GM18909 (cell line): ENCODE measurements at regions not wholly inside any gene's neighbourhood (a gene's known extent, or its start where the extent isn't known, plus 50 kb on each side); places are given as distances from the start of the nearest gene placed in this dataset.

Experiments used
- ATAC-seq: cut with Tn5 transposase; IDR thresholded peaks from one replicate; pipeline ENCODE4 v1.9.1; 2021; ENCODE audit warnings: mild to moderate bottlenecking; ENCODE audit not compliant: unreplicated experiment, poor library complexity

GRCh38 chr2:221235941-221236340 is 336.2 kb downstream of the EPHA4 start:
- no peak for ATAC-seq

GRCh38 chr2:221241072-221241471 is 331.0 kb downstream of the EPHA4 start:
- ATAC-seq, result no peak

- no peak for ATAC-seq
Measured at GRCh38 chr2:221243771-221244170, 328.3 kb downstream of the EPHA4 start.

GRCh38 chr2:221245045-221245444 is 327.1 kb downstream of the EPHA4 start:
- no peak for ATAC-seq

GRCh38 chr2:221245772-221246171 is 326.3 kb downstream of the EPHA4 start:
- no peak for ATAC-seq

- ATAC-seq, result no peak
Measured at GRCh38 chr2:221254299-221254698, 317.8 kb downstream of the EPHA4 start.

- ATAC-seq, result no peak
Measured at GRCh38 chr2:221255862-221256261, 316.2 kb downstream of the EPHA4 start.

GRCh38 chr2:221258464-221258863 is 313.6 kb downstream of the EPHA4 start:
- no peak for ATAC-seq

GRCh38 chr2:221262651-221263050 is 309.5 kb downstream of the EPHA4 start:
- ATAC-seq, result no peak

GRCh38 chr2:221263573-221263972 is 308.5 kb downstream of the EPHA4 start:
- no peak for ATAC-seq

- no peak for ATAC-seq
Measured at GRCh38 chr2:221264318-221264717, 307.8 kb downstream of the EPHA4 start.

- no peak for ATAC-seq
Measured at GRCh38 chr2:221267773-221268425, 304.2 kb downstream of the EPHA4 start.

GRCh38 chr2:221268631-221269030 is 303.5 kb downstream of the EPHA4 start:
- ATAC-seq, result no peak

- no peak for ATAC-seq
Measured at GRCh38 chr2:221270806-221271205, 301.3 kb downstream of the EPHA4 start.

GRCh38 chr2:221272729-221273128 is 299.4 kb downstream of the EPHA4 start:
- no peak for ATAC-seq

GRCh38 chr2:221276033-221276432 is 296.1 kb downstream of the EPHA4 start:
- ATAC-seq, result no peak

GRCh38 chr2:221276601-221277000 is 295.5 kb downstream of the EPHA4 start:
- ATAC-seq, result no peak

- no peak for ATAC-seq
Measured at GRCh38 chr2:221282386-221282785, 289.7 kb downstream of the EPHA4 start.

GRCh38 chr2:221283896-221284545 is 288.1 kb downstream of the EPHA4 start:
- ATAC-seq, result no peak

GRCh38 chr2:221285148-221285547 is 287.0 kb downstream of the EPHA4 start:
- no peak for ATAC-seq

- no peak for ATAC-seq
Measured at GRCh38 chr2:221286406-221286805, 285.7 kb downstream of the EPHA4 start.

GRCh38 chr2:221289389-221289788 is 282.7 kb downstream of the EPHA4 start:
- ATAC-seq, result no peak
